HS-27A (cell line): ENCODE measurements at regions not wholly inside any gene's neighbourhood (a gene's known extent, or its start where the extent isn't known, plus 50 kb on each side); places are given as distances from the start of the nearest gene placed in this dataset.

Source experiments
- DNase-seq: peaks from one replicate; pipeline ENCODE4 v3.0.0-alpha.2; 2012; ENCODE audit warnings: low read depth, missing footprints

- no peak for DNase-seq
These were observed 86.3 kb upstream of the XCR1 start for GRCh38 chr3:46113608-46114007.

- no peak for DNase-seq
These were observed 85.7 kb upstream of the XCR1 start for GRCh38 chr3:46112984-46113383.

GRCh38 chr3:46112296-46112695 is 85.0 kb upstream of the XCR1 start:
- DNase-seq, result peak; percentile 72

- DNase-seq, result peak; percentile 93
These were observed 83.6 kb upstream of the XCR1 start for GRCh38 chr3:46110701-46111493.

- DNase-seq, result no peak
These were observed 80.4 kb upstream of the XCR1 start for GRCh38 chr3:46107682-46108081.

- no peak for DNase-seq
These were observed 78.1 kb upstream of the XCR1 start for GRCh38 chr3:46105306-46105919.

GRCh38 chr3:46104706-46105105 is 77.4 kb upstream of the XCR1 start:
- no peak for DNase-seq

- no peak for DNase-seq
These were observed 75.5 kb upstream of the XCR1 start for GRCh38 chr3:46102780-46103130.

- no peak for DNase-seq
These were observed 74.9 kb upstream of the XCR1 start for GRCh38 chr3:46102059-46102779.

GRCh38 chr3:46100812-46101211 is 73.5 kb upstream of the XCR1 start:
- no peak for DNase-seq

- DNase-seq, result no peak
These were observed 71.1 kb upstream of the XCR1 start for GRCh38 chr3:46098319-46098761.

- DNase-seq, result no peak
These were observed 70.5 kb upstream of the XCR1 start for GRCh38 chr3:46097691-46098241.

- no peak for DNase-seq
These were observed 69.5 kb upstream of the XCR1 start for GRCh38 chr3:46096781-46097180.

GRCh38 chr3:46096336-46096735 is 69.1 kb upstream of the XCR1 start:
- DNase-seq, result no peak

- DNase-seq, result no peak
These were observed 68.0 kb upstream of the XCR1 start for GRCh38 chr3:46095307-46095706.

GRCh38 chr3:46094506-46094905 is 67.2 kb upstream of the XCR1 start:
- DNase-seq, result no peak

- DNase-seq, result no peak
These were observed 66.7 kb upstream of the XCR1 start for GRCh38 chr3:46093966-46094365.

- no peak for DNase-seq
These were observed 66.2 kb upstream of the XCR1 start for GRCh38 chr3:46093327-46093942.

GRCh38 chr3:46092702-46093080 is 65.4 kb upstream of the XCR1 start:
- no peak for DNase-seq

GRCh38 chr3:46091741-46092701 is 64.7 kb upstream of the XCR1 start:
- DNase-seq, result no peak

GRCh38 chr3:46091046-46091445 is 63.8 kb upstream of the XCR1 start:
- no peak for DNase-seq
